H1 (cell line): ENCODE measurements at regions not wholly inside any gene's neighbourhood (a gene's known extent, or its start where the extent isn't known, plus 50 kb on each side); places are given as distances from the start of the nearest gene placed in this dataset.

Experiments used
- BACH1 ChIP-seq: IDR thresholded peaks from 2 replicates; pipeline ENCODE4 v1.6.1; 2012; ENCODE audit warnings: low read length, improper control_type of control experiment
- CHD7 ChIP-seq: fragments of 300-600 bp; sonication (generic); IDR thresholded peaks from 2 replicates; pipeline ENCODE4 v1.7.1; 2012; ENCODE audit warnings: low read length, moderate library complexity, mild to moderate bottlenecking, inconsistent platforms; ENCODE audit not compliant: insufficient replicate concordance
- EZH2 ChIP-seq: fragments of 200-600 bp; sonication (generic); IDR thresholded peaks from 2 replicates; pipeline ENCODE4 v1.7.1; 2012; ENCODE audit warnings: low read depth, mild to moderate bottlenecking, moderate library complexity, low read length, inconsistent platforms; ENCODE audit not compliant: severe bottlenecking
- FOSL1 ChIP-seq: IDR thresholded peaks from 2 replicates; pipeline ENCODE4 v1.6.1; 2011; ENCODE audit warnings: mild to moderate bottlenecking, low read depth, low read length, moderate library complexity; ENCODE audit not compliant: insufficient read depth
- ZNF274 ChIP-seq: IDR thresholded peaks from 2 replicates; pipeline ENCODE4 v1.7.0; 2012; ENCODE audit warnings: low read length, borderline replicate concordance; ENCODE audit errors: extremely low read depth
- TF ChIP-seq, protein P1 (sequence below): IDR thresholded peaks from 2 replicates; pipeline ENCODE4 v1.6.1; 2012; ENCODE audit warnings: low read length, inconsistent platforms

DNA sequence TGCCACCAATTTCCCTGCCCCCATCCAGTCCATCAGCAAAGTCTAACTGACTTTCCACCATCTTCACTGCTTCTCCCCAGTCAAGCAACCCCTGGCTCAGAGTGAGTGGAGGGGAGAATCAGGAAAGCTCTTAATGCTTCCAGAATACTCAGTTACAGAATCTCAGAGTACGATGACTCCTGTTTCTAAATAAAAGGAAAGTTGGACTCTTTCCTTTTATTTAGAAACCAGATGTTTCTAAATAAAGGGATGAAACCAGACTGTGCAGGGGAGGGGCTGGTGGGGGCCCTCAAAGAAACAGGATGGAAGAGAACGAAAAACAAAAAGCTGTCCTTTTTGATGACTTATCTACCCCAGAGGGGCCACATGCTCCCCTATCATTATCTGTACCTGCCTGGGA lies 85.2 kb upstream of the PPM1J start (continued):
- TF ChIP-seq CHD7 (no peak), ZNF274 (no peak), EZH2 (no peak), BACH1 (no peak), FOSL1 (no peak)
- TF ChIP-seq, protein P1, sequence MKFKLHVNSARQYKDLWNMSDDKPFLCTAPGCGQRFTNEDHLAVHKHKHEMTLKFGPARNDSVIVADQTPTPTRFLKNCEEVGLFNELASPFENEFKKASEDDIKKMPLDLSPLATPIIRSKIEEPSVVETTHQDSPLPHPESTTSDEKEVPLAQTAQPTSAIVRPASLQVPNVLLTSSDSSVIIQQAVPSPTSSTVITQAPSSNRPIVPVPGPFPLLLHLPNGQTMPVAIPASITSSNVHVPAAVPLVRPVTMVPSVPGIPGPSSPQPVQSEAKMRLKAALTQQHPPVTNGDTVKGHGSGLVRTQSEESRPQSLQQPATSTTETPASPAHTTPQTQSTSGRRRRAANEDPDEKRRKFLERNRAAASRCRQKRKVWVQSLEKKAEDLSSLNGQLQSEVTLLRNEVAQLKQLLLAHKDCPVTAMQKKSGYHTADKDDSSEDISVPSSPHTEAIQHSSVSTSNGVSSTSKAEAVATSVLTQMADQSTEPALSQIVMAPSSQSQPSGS = no peak
